H9 (cell line): ENCODE measurements at regions not wholly inside any gene's neighbourhood (a gene's known extent, or its start where the extent isn't known, plus 50 kb on each side); places are given as distances from the start of the nearest gene placed in this dataset.

Experiments
- DNase-seq: peaks from one replicate; pipeline ENCODE4 v3.0.0-alpha.2; 2017
- H2AFZ ChIP-seq: one replicate; pipeline ENCODE4 v1.6.1; 2013; ENCODE audit warnings: mild to moderate bottlenecking, low read length, control low read depth, moderate library complexity
- H2AK5ac ChIP-seq: 2 replicates; pipeline ENCODE4 v1.6.1; 2013; ENCODE audit warnings: low read length, control low read depth, mixed read lengths; ENCODE audit not compliant: insufficient read length
- H2BK120ac ChIP-seq: one replicate; pipeline ENCODE4 v1.6.1; 2013; ENCODE audit warnings: low read depth, mild to moderate bottlenecking, low read length, control low read depth, inconsistent platforms; ENCODE audit not compliant: poor library complexity, severe bottlenecking
- H2BK12ac ChIP-seq: 2 replicates; pipeline ENCODE4 v1.6.1; 2013; ENCODE audit warnings: low read length, control low read depth, mixed read lengths, low read depth; ENCODE audit not compliant: insufficient read length
- H2BK15ac ChIP-seq: 2 replicates; pipeline ENCODE4 v1.6.1; 2013; ENCODE audit warnings: low read depth, low read length, control low read depth
- H2BK20ac ChIP-seq: one replicate; pipeline ENCODE4 v1.6.1; 2013; ENCODE audit warnings: low read depth, mild to moderate bottlenecking, low read length, control low read depth, inconsistent platforms; ENCODE audit not compliant: poor library complexity, severe bottlenecking
- H2BK5ac ChIP-seq: 2 replicates; pipeline ENCODE4 v1.6.1; 2013; ENCODE audit warnings: low read length, control low read depth, mixed read lengths; ENCODE audit not compliant: insufficient read length
- H3K14ac ChIP-seq: 2 replicates; pipeline ENCODE4 v1.6.1; 2013; ENCODE audit warnings: low read length, control low read depth; ENCODE audit not compliant: insufficient read depth
- H3K18ac ChIP-seq: 2 replicates; pipeline ENCODE4 v1.6.1; 2013; ENCODE audit warnings: low read depth, mild to moderate bottlenecking, mixed read lengths, low read length, control low read depth; ENCODE audit not compliant: insufficient read length
- H3K23ac ChIP-seq: 2 replicates; pipeline ENCODE4 v1.6.1; 2013; ENCODE audit warnings: low read length, control low read depth, mixed read lengths, low read depth; ENCODE audit not compliant: insufficient read length
- H3K23me2 ChIP-seq: 2 replicates; pipeline ENCODE4 v1.6.1; 2013; ENCODE audit warnings: low read depth, mild to moderate bottlenecking, mixed read lengths, low read length, control low read depth; ENCODE audit not compliant: insufficient read length, poor library complexity, severe bottlenecking
- H3K27ac ChIP-seq: 2 replicates; pipeline ENCODE4 v1.5.1; 2013; ENCODE audit warnings: low read length, control low read depth, mixed read lengths, low read depth; ENCODE audit not compliant: insufficient read length
- H3K27me3 ChIP-seq: 2 replicates; pipeline ENCODE4 v1.6.1; 2013; ENCODE audit warnings: low read length, control low read depth, inconsistent platforms; ENCODE audit not compliant: insufficient read depth
- H3K4ac ChIP-seq: 2 replicates; pipeline ENCODE4 v1.6.1; 2013; ENCODE audit warnings: low read depth, mild to moderate bottlenecking, control low read depth, inconsistent platforms, low read length, moderate library complexity
- H3K4me1 ChIP-seq: 2 replicates; pipeline ENCODE4 v1.6.1; 2013; ENCODE audit warnings: low read length, control low read depth, inconsistent platforms; ENCODE audit not compliant: insufficient read depth
- H3K4me2 ChIP-seq: 2 replicates; pipeline ENCODE4 v1.6.1; 2013; ENCODE audit warnings: low read length, control low read depth, mixed read lengths; ENCODE audit not compliant: insufficient read length, insufficient read depth
- H3K56ac ChIP-seq: 2 replicates; pipeline ENCODE4 v1.6.1; 2013; ENCODE audit warnings: low read depth, mild to moderate bottlenecking, mixed read lengths, low read length, control low read depth; ENCODE audit not compliant: insufficient read length
- H3K79me1 ChIP-seq: 2 replicates; pipeline ENCODE4 v1.6.1; 2013; ENCODE audit warnings: low read depth, mild to moderate bottlenecking, moderate library complexity, low read length, control low read depth, inconsistent platforms; ENCODE audit not compliant: insufficient read depth, poor library complexity, severe bottlenecking
- H3K79me2 ChIP-seq: 2 replicates; pipeline ENCODE4 v1.6.1; 2013; ENCODE audit warnings: low read length, control low read depth, inconsistent platforms; ENCODE audit not compliant: insufficient read depth
- H3K9ac ChIP-seq: 2 replicates; pipeline ENCODE4 v1.6.1; 2013; ENCODE audit warnings: low read length, control low read depth, mixed read lengths; ENCODE audit not compliant: insufficient read length; ENCODE audit errors: extremely low read depth
- H3K9me3 ChIP-seq: one replicate; pipeline ENCODE4 v1.6.1; 2013; ENCODE audit warnings: low read depth, low read length, inconsistent platforms; ENCODE audit not compliant: control insufficient read depth
- H3T11ph ChIP-seq: one replicate; pipeline ENCODE4 v1.6.1; 2013; ENCODE audit warnings: mild to moderate bottlenecking, low read length, control low read depth, inconsistent platforms
- H4K20me1 ChIP-seq: one replicate; pipeline ENCODE4 v1.6.1; 2013; ENCODE audit not compliant: control insufficient read depth, insufficient read length, insufficient read depth
- H4K5ac ChIP-seq: 2 replicates; pipeline ENCODE4 v1.6.1; 2013; ENCODE audit warnings: low read depth, mild to moderate bottlenecking, mixed read lengths, low read length, control low read depth; ENCODE audit not compliant: insufficient read length
- H4K8ac ChIP-seq: replicated peaks from 2 replicates; pipeline ENCODE4 v1.6.1; 2013; ENCODE audit warnings: low read length, control low read depth, mixed read lengths, low read depth; ENCODE audit not compliant: insufficient read length
- H4K91ac ChIP-seq: 2 replicates; pipeline ENCODE4 v1.6.1; 2013; ENCODE audit warnings: low read depth, mild to moderate bottlenecking, moderate library complexity, mixed read lengths, low read length, control low read depth; ENCODE audit not compliant: insufficient read length
- H3K27ac Mint-ChIP-seq, 3 experiments: 2 replicates in 2 of 3; 3 replicates in 1 of 3; pipeline ENCODE4 v1.8.0; 2020 to 2021; ENCODE audit warnings: mixed read lengths in 3 of 3, mild to moderate bottlenecking in 1 of 3, moderate library complexity in 1 of 3
- H3K27me3 Mint-ChIP-seq: 2 replicates; pipeline ENCODE4 v1.8.0; 2021; ENCODE audit warnings: low read depth, mild to moderate bottlenecking, moderate library complexity, mixed read lengths
- H3K36me3 Mint-ChIP-seq, 3 experiments: 2 replicates in 2 of 3; 3 replicates in 1 of 3; pipeline ENCODE4 v1.8.0; 2020 to 2021; ENCODE audit warnings: low read depth in 3 of 3, mixed read lengths in 3 of 3; ENCODE audit not compliant: insufficient read depth in 1 of 3
- H3K4me1 Mint-ChIP-seq, 2 experiments: 2 replicates each; pipeline ENCODE4 v1.8.0; 2020; ENCODE audit warnings: mixed read lengths in 2 of 2
- H3K4me3 Mint-ChIP-seq, 2 experiments: 2 replicates in 1 of 2; 3 replicates in 1 of 2; pipeline ENCODE4 v1.8.0; 2020 to 2021; ENCODE audit warnings: mild to moderate bottlenecking in 2 of 2, mixed read lengths in 2 of 2, moderate library complexity in 1 of 2
- H3K9me3 Mint-ChIP-seq, 2 experiments: 2 replicates in 1 of 2; 3 replicates in 1 of 2; pipeline ENCODE4 v1.8.0; 2020; ENCODE audit warnings: mild to moderate bottlenecking in 2 of 2, mixed read lengths in 2 of 2, moderate library complexity in 1 of 2
- CTCF ChIP-seq: fragments of 200-600 bp; sonication (generic); conservative IDR thresholded peaks from 3 replicates; pipeline ENCODE4 v1.8.0; 2021; ENCODE audit warnings: antibody characterized with exemption, mild to moderate bottlenecking
- WGBS: extraction: QIAGEN DNeasy Blood & Tissue Kit; methylation state at CpG from one replicate; pipeline ENCODE4 v1.1.7; 2013; ENCODE audit warnings: missing lambda C conversion rate, low lambda C conversion rate, mixed read lengths; ENCODE audit not compliant: insufficient read length; ENCODE audit errors: extremely low coverage; 5-methylcytosine and 5-hydroxymethylcytosine counted together

GRCh38 chr4:177557416-177557815 lies 115.2 kb upstream of the AGA start:
- H3K9ac ChIP-seq: no peak overlapping the region
- Mint-ChIP-seq H3K27ac (no peak overlapping the region), H3K4me3 (no peak overlapping the region), H3K4me1 (peaks cover 17 to 20% of the 10 kb centered on the region in 2 experiments), H3K9me3 (peaks cover 4 to 11% of the 10 kb centered on the region in 2 experiments; a peak in 3 of 5 replicates), H3K27me3 (peaks cover 5% of the 10 kb centered on the region), H3K36me3 (peaks cover 3 to 12% (median 6%) of the 10 kb centered on the region in 3 experiments; a peak in 5 of 7 replicates)
- no peak overlapping the region for H2AK5ac ChIP-seq
- no peak overlapping the region for H3K23ac ChIP-seq
- H3K27me3 ChIP-seq: no peaks in the 10 kb centered on the region
- H3K56ac ChIP-seq: no peak overlapping the region
- no peak overlapping the region for H2BK20ac ChIP-seq
- no peak overlapping the region for H2BK12ac ChIP-seq
- H3K18ac ChIP-seq: no peak overlapping the region
- no peak overlapping the region for H4K91ac ChIP-seq
- no CpG with 5 or more reads among the region's 21 CpGs for WGBS
- no peak overlapping the region for H4K5ac ChIP-seq
- H3K4me1 ChIP-seq: peaks cover 4% of the 10 kb centered on the region; the same call in 1 of the 2 replicates
- H3K4ac ChIP-seq: no peak overlapping the region
- no peak overlapping the region for H4K8ac ChIP-seq
- H3K23me2 ChIP-seq: no peaks in the 10 kb centered on the region
- no peak overlapping the region for H2BK15ac ChIP-seq
- no peak overlapping the region for H3K27ac ChIP-seq
- H4K20me1 ChIP-seq: no peaks in the 10 kb centered on the region
- no peaks in the 10 kb centered on the region for H3K79me2 ChIP-seq
- no peaks in the 10 kb centered on the region for H3K79me1 ChIP-seq
- H3T11ph ChIP-seq: no peak overlapping the region
- no peak for TF ChIP-seq CTCF
- no peak overlapping the region for H2BK120ac ChIP-seq
- no peak overlapping the region for H3K14ac ChIP-seq
- no peak for DNase-seq
- H2AFZ ChIP-seq: no peak overlapping the region
- H3K4me2 ChIP-seq: no peak overlapping the region
- no peak overlapping the region for H2BK5ac ChIP-seq
- H3K9me3 ChIP-seq: no peaks in the 10 kb centered on the region
